Smooth muscle cell (in vitro differentiated cells): ENCODE measurements at regions not wholly inside any gene's neighbourhood (a gene's known extent, or its start where the extent isn't known, plus 50 kb on each side); places are given as distances from the start of the nearest gene placed in this dataset.
A peak's percentile ranks its signal among the peaks of the same experiment; 100 is the strongest.

Source experiments
- DNase-seq: peaks from one replicate; lab custom pipeline; 2025; ENCODE audit not compliant: unreplicated experiment; lab: John Stamatoyannopoulos, UW
- H2AFZ ChIP-seq: fragments of 200-600 bp; sonication (generic); 2 replicates; pipeline ENCODE4 v1.6.0; 2016; ENCODE audit warnings: antibody characterized with exemption, low read depth, mild to moderate bottlenecking
- H3F3A ChIP-seq: fragments of 200-600 bp; sonication (generic); 2 replicates; pipeline ENCODE4 v1.6.0; 2017; ENCODE audit warnings: antibody characterized with exemption, low read depth
- H3K27ac ChIP-seq: fragments of 200-600 bp; sonication (generic); 2 replicates; pipeline ENCODE4 v1.5.1; 2016; ENCODE audit warnings: low read depth, mild to moderate bottlenecking
- H3K27me3 ChIP-seq: fragments of 200-600 bp; sonication (generic); 2 replicates; pipeline ENCODE4 v1.6.1; 2016; ENCODE audit warnings: low read depth, mild to moderate bottlenecking
- H3K36me3 ChIP-seq: fragments of 200-600 bp; sonication (generic); 2 replicates; pipeline ENCODE4 v1.5.1; 2016; ENCODE audit warnings: low read depth
- H3K4me1 ChIP-seq: fragments of 200-600 bp; sonication (generic); 2 replicates; pipeline ENCODE4 v1.5.1; 2016; ENCODE audit warnings: low read depth
- H3K4me2 ChIP-seq: fragments of 200-600 bp; sonication (generic); 2 replicates; pipeline ENCODE4 v1.6.0; 2016; ENCODE audit warnings: mild to moderate bottlenecking
- H3K4me3 ChIP-seq: fragments of 200-600 bp; sonication (generic); 2 replicates; pipeline ENCODE4 v1.5.1; 2016; ENCODE audit warnings: mild to moderate bottlenecking
- H3K79me2 ChIP-seq: fragments of 200-600 bp; sonication (generic); 2 replicates; pipeline ENCODE4 v1.6.0; 2016; ENCODE audit warnings: low read depth, mild to moderate bottlenecking
- H3K9ac ChIP-seq: fragments of 200-600 bp; sonication (generic); 2 replicates; pipeline ENCODE4 v1.6.0; 2016; ENCODE audit warnings: low read depth
- H3K9me3 ChIP-seq: fragments of 200-600 bp; sonication (generic); replicated peaks from 2 replicates; pipeline ENCODE4 v1.5.1; 2016; ENCODE audit warnings: low read depth
- H4K20me1 ChIP-seq: fragments of 200-600 bp; sonication (generic); 2 replicates; pipeline ENCODE4 v1.6.0; 2016; ENCODE audit warnings: low read depth
- WGBS: methylation state at CpG from one replicate; pipeline ENCODE4 v1.1.7; 2016; ENCODE audit warnings: low lambda C conversion rate; 5-methylcytosine and 5-hydroxymethylcytosine counted together
- TF ChIP-seq, protein P1 (sequence below): fragments of 200-600 bp; sonication (generic); IDR thresholded peaks from 2 replicates; pipeline ENCODE4 v1.5.1; 2017; ENCODE audit warnings: borderline replicate concordance, mild to moderate bottlenecking, antibody characterized with exemption; ENCODE audit not compliant: insufficient read depth, poor library complexity, severe bottlenecking

DNA sequence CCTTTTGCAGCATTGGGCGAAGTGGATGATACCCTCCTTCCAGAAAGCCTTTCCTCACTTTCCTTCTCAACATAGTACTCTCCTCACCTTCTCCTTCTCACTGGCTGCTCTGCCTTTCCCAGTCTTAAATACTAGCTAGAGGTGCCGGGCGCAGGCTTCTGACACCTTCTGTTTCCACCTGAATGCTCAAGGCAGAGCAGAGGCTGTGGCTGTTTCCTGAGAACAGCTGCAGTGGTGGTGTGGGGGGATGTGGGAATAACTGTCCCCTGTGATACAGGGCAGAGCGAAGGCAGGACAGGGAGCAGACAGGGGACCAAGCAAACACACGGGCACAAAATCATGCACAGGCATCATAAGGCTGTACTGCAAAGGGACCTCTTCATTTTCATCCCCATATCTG lies 303.1 kb downstream of the SS18 start:
- Histone ChIP-seq H2AFZ (peak overlapping the region; percentile 44), H3K79me2 (no peaks in the 10 kb centered on the region), H3K27ac (peak overlapping the region; percentile 86), H3K9me3 (no peaks in the 10 kb centered on the region), H3K9ac (peak overlapping the region; percentile 39), H3K4me3 (no peak overlapping the region), H3K4me2 (peak overlapping the region; percentile 57), H3F3A (no peaks in the 10 kb centered on the region), H3K36me3 (no peaks in the 10 kb centered on the region), H4K20me1 (no peaks in the 10 kb centered on the region), H3K4me1 (peaks cover 8% of the 10 kb centered on the region), H3K27me3 (no peaks in the 10 kb centered on the region)
- 97% methylated on average over 5 of the region's 5 CpGs for WGBS
- DNase-seq: no peak
- TF ChIP-seq, protein P1, sequence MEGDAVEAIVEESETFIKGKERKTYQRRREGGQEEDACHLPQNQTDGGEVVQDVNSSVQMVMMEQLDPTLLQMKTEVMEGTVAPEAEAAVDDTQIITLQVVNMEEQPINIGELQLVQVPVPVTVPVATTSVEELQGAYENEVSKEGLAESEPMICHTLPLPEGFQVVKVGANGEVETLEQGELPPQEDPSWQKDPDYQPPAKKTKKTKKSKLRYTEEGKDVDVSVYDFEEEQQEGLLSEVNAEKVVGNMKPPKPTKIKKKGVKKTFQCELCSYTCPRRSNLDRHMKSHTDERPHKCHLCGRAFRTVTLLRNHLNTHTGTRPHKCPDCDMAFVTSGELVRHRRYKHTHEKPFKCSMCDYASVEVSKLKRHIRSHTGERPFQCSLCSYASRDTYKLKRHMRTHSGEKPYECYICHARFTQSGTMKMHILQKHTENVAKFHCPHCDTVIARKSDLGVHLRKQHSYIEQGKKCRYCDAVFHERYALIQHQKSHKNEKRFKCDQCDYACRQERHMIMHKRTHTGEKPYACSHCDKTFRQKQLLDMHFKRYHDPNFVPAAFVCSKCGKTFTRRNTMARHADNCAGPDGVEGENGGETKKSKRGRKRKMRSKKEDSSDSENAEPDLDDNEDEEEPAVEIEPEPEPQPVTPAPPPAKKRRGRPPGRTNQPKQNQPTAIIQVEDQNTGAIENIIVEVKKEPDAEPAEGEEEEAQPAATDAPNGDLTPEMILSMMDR: no peak

- Histone ChIP-seq H3K9me3 (no peaks in the 10 kb centered on the region), H3K79me2 (no peaks in the 10 kb centered on the region), H3F3A (no peaks in the 10 kb centered on the region), H3K27me3 (no peaks in the 10 kb centered on the region), H3K4me1 (peaks cover 8% of the 10 kb centered on the region), H3K4me2 (peak overlapping the region; percentile 57), H2AFZ (peak overlapping the region; percentile 44), H3K9ac (peak overlapping the region; percentile 39), H3K27ac (peak overlapping the region; percentile 86), H4K20me1 (no peaks in the 10 kb centered on the region), H3K36me3 (no peaks in the 10 kb centered on the region), H3K4me3 (no peak overlapping the region)
- TF ChIP-seq, protein P1: no peak
- 20% methylated on average over 2 of the region's 2 CpGs for WGBS
- no peak for DNase-seq
These were observed 303.7 kb downstream of the SS18 start for GRCh38 chr18:25786758-25787157.

DNA sequence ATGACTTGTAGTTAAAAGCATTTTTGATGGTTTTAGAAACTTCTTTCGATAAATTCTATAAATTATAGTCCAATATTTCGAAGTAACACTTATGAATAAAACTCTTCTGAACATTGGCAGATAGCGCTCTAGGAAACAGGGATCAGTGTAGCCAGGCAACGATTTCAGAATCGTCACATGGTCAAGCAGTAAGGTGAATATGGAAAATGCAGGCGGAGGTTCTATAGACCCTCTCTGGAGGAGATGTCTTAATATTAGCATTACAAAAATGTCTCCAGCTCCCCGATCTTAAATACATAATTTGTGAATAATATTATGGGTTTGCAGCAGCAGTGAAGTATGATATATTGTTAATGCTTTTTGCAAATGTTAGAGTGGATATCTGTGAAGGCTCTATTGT lies 310.3 kb downstream of the SS18 start:
- Histone ChIP-seq H3K9me3 (no peaks in the 10 kb centered on the region), H2AFZ (no peak overlapping the region), H4K20me1 (no peaks in the 10 kb centered on the region), H3K79me2 (no peaks in the 10 kb centered on the region), H3K27me3 (peaks cover 5% of the 10 kb centered on the region), H3K4me2 (no peak overlapping the region), H3K36me3 (no peaks in the 10 kb centered on the region), H3K4me3 (no peak overlapping the region), H3F3A (no peaks in the 10 kb centered on the region), H3K9ac (no peak overlapping the region), H3K4me1 (no peaks in the 10 kb centered on the region), H3K27ac (no peak overlapping the region)
- 83% methylated on average over 7 of the region's 7 CpGs for WGBS
- TF ChIP-seq, protein P1: no peak
- no peak for DNase-seq

- Histone ChIP-seq H3K4me1 (no peaks in the 10 kb centered on the region), H2AFZ (no peak overlapping the region), H3K27me3 (no peaks in the 10 kb centered on the region), H3F3A (no peaks in the 10 kb centered on the region), H3K36me3 (no peaks in the 10 kb centered on the region), H3K9ac (no peak overlapping the region), H3K4me2 (no peak overlapping the region), H3K79me2 (no peaks in the 10 kb centered on the region), H4K20me1 (no peaks in the 10 kb centered on the region), H3K9me3 (no peaks in the 10 kb centered on the region), H3K27ac (no peak overlapping the region), H3K4me3 (no peak overlapping the region)
- TF ChIP-seq, protein P1: no peak
- no peak for DNase-seq
- 92% methylated on average over 3 of the region's 3 CpGs for WGBS
These were observed 318.6 kb downstream of the SS18 start for GRCh38 chr18:25771796-25772195.
